Ectodermal cell (in vitro differentiated cells): ENCODE measurements at regions not wholly inside any gene's neighbourhood (a gene's known extent, or its start where the extent isn't known, plus 50 kb on each side); places are given as distances from the start of the nearest gene placed in this dataset.

ENCODE experiments used
- H3K27ac ChIP-seq: 2 replicates; pipeline ENCODE4 v1.7.0; 2013; ENCODE audit warnings: mild to moderate bottlenecking, low read depth, low read length; ENCODE audit not compliant: insufficient read depth, poor library complexity, severe bottlenecking
- H3K27me3 ChIP-seq: 2 replicates; pipeline ENCODE4 v1.7.0; 2013; ENCODE audit warnings: mild to moderate bottlenecking, low read length; ENCODE audit not compliant: insufficient read depth, control insufficient read depth, poor library complexity, severe bottlenecking
- H3K36me3 ChIP-seq: one replicate; pipeline ENCODE4 v1.7.0; 2013; ENCODE audit warnings: low read length; ENCODE audit not compliant: control insufficient read depth, insufficient read depth
- H3K4me1 ChIP-seq: one replicate; pipeline ENCODE4 v1.7.0; 2013; ENCODE audit warnings: low read length; ENCODE audit not compliant: control insufficient read depth, insufficient read depth
- H3K4me3 ChIP-seq: 2 replicates; pipeline ENCODE4 v1.7.0; 2013; ENCODE audit warnings: low read depth, low read length, control low read depth; ENCODE audit not compliant: insufficient read depth
- H3K9me3 ChIP-seq: 2 replicates; pipeline ENCODE4 v1.7.0; 2013; ENCODE audit warnings: mild to moderate bottlenecking, low read length, moderate library complexity; ENCODE audit not compliant: control insufficient read depth
- WGBS, 2 experiments: methylation state at CpG; one replicate each; pipeline ENCODE4 v1.1.7; 2013; ENCODE audit warnings: missing lambda C conversion rate in 2 of 2; 5-methylcytosine and 5-hydroxymethylcytosine counted together

- 44 to 67% methylated on average over 3 to 4 of the region's 4 CpGs for WGBS, 2 experiments
- Histone ChIP-seq H3K27ac (no peak overlapping the region), H3K9me3 (no peaks in the 10 kb centered on the region), H3K4me1 (no peaks in the 10 kb centered on the region), H3K36me3 (no peaks in the 10 kb centered on the region), H3K4me3 (no peak overlapping the region), H3K27me3 (no peaks in the 10 kb centered on the region)
Observed at GRCh38 chrX:39985551-39985950, 112.2 kb downstream of the BCOR start.

- H3K4me3 ChIP-seq: no peak overlapping the region
- H3K4me1 ChIP-seq: no peaks in the 10 kb centered on the region
- no peaks in the 10 kb centered on the region for H3K36me3 ChIP-seq
- no peaks in the 10 kb centered on the region for H3K27me3 ChIP-seq
- H3K9me3 ChIP-seq: no peaks in the 10 kb centered on the region
- no peak overlapping the region for H3K27ac ChIP-seq
Observed at GRCh38 chrX:39988496-39988895, 109.3 kb downstream of the BCOR start.

- WGBS, 2 experiments: 81 to 86% methylated on average over 2 of the region's 2 CpGs
- H3K4me3 ChIP-seq: no peak overlapping the region
- H3K27ac ChIP-seq: no peak overlapping the region
- H3K27me3 ChIP-seq: no peaks in the 10 kb centered on the region
- H3K4me1 ChIP-seq: no peaks in the 10 kb centered on the region
- H3K36me3 ChIP-seq: no peaks in the 10 kb centered on the region
- no peaks in the 10 kb centered on the region for H3K9me3 ChIP-seq
Observed at GRCh38 chrX:39990388-39990787, 107.4 kb downstream of the BCOR start.

- Histone ChIP-seq H3K4me1 (no peaks in the 10 kb centered on the region), H3K27me3 (no peaks in the 10 kb centered on the region), H3K27ac (no peak overlapping the region), H3K36me3 (no peaks in the 10 kb centered on the region), H3K4me3 (no peak overlapping the region), H3K9me3 (no peaks in the 10 kb centered on the region)
- 86 to 98% methylated on average over 3 to 7 of the region's 7 CpGs for WGBS, 2 experiments
Observed at GRCh38 chrX:39992300-39992699, 105.5 kb downstream of the BCOR start.

GRCh38 chrX:39995457-39995856 is 102.3 kb downstream of the BCOR start:
- H3K27me3 ChIP-seq: no peaks in the 10 kb centered on the region
- no peaks in the 10 kb centered on the region for H3K36me3 ChIP-seq
- H3K4me1 ChIP-seq: no peaks in the 10 kb centered on the region
- no peaks in the 10 kb centered on the region for H3K9me3 ChIP-seq
- H3K27ac ChIP-seq: no peak overlapping the region
- no peak overlapping the region for H3K4me3 ChIP-seq
- 81 to 86% methylated on average over 9 of the region's 9 CpGs for WGBS, 2 experiments

GRCh38 chrX:39996536-39996935 is 101.2 kb downstream of the BCOR start:
- H3K36me3 ChIP-seq: no peaks in the 10 kb centered on the region

GRCh38 chrX:39998636-39999406 is 98.9 kb downstream of the BCOR start:
- 90 to 97% methylated on average over 6 of the region's 6 CpGs for WGBS, 2 experiments
- Histone ChIP-seq H3K9me3 (no peaks in the 10 kb centered on the region), H3K27me3 (peaks cover 4% of the 10 kb centered on the region), H3K4me1 (no peaks in the 10 kb centered on the region), H3K4me3 (no peak overlapping the region), H3K36me3 (no peaks in the 10 kb centered on the region), H3K27ac (no peak overlapping the region)

More at GRCh38 chrX:39996536-39996935, 101.2 kb downstream of the BCOR start:
- Histone ChIP-seq H3K9me3 (no peaks in the 10 kb centered on the region), H3K27me3 (no peaks in the 10 kb centered on the region), H3K4me3 (no peak overlapping the region), H3K27ac (no peak overlapping the region), H3K4me1 (no peaks in the 10 kb centered on the region)
- WGBS, 2 experiments: 83 to 86% methylated on average over 5 to 8 of the region's 8 CpGs
